Astrocyte of the spinal cord (primary cell): ENCODE measurements at regions not wholly inside any gene's neighbourhood (a gene's known extent, or its start where the extent isn't known, plus 50 kb on each side); places are given as distances from the start of the nearest gene placed in this dataset.
A peak's percentile ranks its signal among the peaks of the same experiment; 100 is the strongest.
"Not testable (repeated sequence)": the region's sequence is repeated elsewhere in the genome, so short reads cannot be mapped to it uniquely, and the experiment has no call there.

ENCODE experiments used
- DNase-seq: peaks from one replicate; pipeline ENCODE4 v3.0.0; 2011; ENCODE audit warnings: low read depth, low spot score
- H3K4me3 ChIP-seq: 2 replicates; pipeline ENCODE4 v1.5.1; 2011; ENCODE audit warnings: low read depth, mild to moderate bottlenecking, low read length, moderate library complexity
- in situ Hi-C: cut with HindIII; loops from 2 replicates; pipeline ENCODE4 v1.10.0; 2017; ENCODE audit warnings: low sequenced_read_pairs
- TF ChIP-seq, protein P1 (sequence below): IDR thresholded peaks from 2 replicates; pipeline ENCODE4 v1.5.1; 2012; ENCODE audit warnings: low read depth, mild to moderate bottlenecking, low read length, inconsistent platforms

DNA sequence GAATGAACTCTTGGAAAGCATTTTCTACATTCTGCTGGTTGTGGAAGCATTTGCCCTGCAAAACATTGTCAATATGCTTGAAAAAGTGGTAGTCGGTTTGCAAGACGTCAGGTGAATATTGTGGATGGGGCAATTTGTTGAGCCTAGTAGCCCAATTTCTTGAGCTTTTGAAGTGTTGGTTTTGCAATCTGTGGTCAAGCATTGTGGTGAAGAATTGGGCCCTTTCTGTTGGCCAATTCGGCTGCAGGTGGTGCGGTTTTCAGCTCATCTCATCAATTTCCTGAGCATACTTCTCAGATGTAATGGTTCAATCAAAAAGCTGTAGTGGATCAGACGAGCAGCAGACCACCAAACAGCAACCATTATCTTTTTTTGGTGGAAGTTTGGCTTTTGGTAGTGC is 426.8 kb upstream of the CDH9 start:
- no peak for DNase-seq
- in situ Hi-C loops: no loop called here
- TF ChIP-seq, protein P1, sequence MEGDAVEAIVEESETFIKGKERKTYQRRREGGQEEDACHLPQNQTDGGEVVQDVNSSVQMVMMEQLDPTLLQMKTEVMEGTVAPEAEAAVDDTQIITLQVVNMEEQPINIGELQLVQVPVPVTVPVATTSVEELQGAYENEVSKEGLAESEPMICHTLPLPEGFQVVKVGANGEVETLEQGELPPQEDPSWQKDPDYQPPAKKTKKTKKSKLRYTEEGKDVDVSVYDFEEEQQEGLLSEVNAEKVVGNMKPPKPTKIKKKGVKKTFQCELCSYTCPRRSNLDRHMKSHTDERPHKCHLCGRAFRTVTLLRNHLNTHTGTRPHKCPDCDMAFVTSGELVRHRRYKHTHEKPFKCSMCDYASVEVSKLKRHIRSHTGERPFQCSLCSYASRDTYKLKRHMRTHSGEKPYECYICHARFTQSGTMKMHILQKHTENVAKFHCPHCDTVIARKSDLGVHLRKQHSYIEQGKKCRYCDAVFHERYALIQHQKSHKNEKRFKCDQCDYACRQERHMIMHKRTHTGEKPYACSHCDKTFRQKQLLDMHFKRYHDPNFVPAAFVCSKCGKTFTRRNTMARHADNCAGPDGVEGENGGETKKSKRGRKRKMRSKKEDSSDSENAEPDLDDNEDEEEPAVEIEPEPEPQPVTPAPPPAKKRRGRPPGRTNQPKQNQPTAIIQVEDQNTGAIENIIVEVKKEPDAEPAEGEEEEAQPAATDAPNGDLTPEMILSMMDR: no peak
- H3K4me3 ChIP-seq: no peak overlapping the region

DNA sequence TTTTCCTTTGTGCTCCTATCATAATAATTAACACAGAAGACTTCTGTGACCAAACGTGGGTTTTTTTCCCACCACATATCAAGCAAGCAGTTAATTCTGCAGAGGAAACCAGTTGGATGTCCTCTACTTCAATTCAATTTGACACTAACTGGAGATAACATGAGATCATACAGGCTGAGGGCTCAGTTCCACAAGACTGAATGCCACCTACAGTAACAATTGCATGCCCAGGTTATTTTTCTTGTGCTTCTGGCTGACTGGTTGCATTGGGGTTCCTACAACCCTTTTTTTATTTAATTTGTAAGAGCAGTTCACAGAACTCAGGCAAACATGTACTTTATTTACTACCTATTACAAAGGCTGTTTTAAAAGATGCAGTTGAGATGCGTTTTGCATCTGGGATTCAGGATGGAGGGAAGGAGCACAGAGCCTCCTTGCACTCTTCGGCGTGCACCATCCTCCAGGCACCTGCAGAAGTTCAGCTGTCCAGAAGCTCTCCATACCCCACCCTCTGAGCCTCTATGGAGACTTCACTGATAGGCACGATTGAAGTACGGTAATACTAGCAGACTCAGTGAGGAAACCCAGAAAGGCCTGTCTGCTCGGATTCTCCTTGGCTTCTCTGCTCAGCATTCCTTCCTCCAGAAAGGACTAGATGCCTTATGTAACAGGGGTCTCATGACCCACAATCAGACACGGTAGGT is 425.2 kb upstream of the CDH9 start:
- no peak for DNase-seq
- TF ChIP-seq, protein P1: no peak
- in situ Hi-C loops: no loop called here
- H3K4me3 ChIP-seq: no peak overlapping the region

DNA sequence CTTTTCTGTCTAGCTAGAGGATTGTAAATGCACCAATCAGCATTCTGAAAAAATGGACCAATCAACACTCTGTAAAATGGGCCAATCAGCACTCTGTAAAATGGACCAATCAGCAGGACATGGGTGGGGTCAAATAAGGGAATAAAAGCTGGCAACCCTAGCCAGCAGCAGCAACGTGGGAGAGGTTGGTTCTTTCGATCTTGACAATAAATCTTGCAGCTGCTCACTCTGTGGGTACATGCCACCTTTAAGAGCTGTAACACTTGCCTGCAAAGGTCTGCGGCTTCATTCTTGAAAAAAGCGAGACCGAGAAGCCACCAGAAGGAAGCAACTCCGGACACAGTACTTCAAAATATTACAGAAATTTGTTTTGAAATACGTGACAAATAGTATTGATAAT is 424.6 kb upstream of the CDH9 start:
- in situ Hi-C loops: no loop called here
- TF ChIP-seq, protein P1: no peak
- DNase-seq: no peak
- no peak overlapping the region for H3K4me3 ChIP-seq

DNA sequence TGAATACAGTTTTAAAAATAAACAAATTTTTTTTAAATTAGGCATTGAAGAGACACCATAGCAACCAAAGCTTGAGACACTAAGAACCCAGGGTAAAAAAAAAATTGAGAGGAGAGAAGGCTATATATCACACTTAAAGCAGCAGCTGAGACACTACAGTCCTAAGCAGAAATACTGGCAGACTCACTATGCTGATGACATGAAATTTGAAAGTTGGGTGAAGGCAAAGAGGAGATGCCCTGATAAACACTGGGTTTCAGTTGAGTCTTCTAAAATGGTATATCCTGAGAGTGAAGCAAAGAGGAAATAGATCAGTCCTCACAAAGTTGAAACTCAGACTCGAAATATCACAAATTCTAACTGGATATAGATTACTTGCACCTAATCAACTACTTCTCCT is 419.9 kb upstream of the CDH9 start:
- no peak overlapping the region for H3K4me3 ChIP-seq
- in situ Hi-C loops: no loop called here
- DNase-seq: no peak
- TF ChIP-seq, protein P1: no peak

DNA sequence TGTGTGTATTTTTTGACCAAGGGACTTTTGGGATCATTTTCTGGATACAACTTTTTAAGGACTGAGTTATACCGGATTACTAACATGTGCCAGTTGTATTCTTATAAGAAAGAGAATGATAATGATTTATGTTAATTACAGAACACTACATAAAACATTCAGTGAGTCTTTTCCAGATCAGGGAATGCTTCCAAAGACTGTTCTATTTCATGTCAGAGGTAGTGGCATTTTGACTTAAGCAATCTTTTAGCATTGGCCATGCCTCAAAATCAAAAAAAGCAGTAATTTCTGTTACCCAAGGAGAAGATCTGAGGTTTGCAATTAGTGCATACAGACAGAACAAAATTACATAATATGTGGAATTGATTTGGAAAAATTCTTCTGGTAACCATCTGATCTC is 413.0 kb upstream of the CDH9 start:
- no peak overlapping the region for H3K4me3 ChIP-seq
- TF ChIP-seq, protein P1: no peak
- in situ Hi-C loops: no loop called here
- no peak for DNase-seq

DNA sequence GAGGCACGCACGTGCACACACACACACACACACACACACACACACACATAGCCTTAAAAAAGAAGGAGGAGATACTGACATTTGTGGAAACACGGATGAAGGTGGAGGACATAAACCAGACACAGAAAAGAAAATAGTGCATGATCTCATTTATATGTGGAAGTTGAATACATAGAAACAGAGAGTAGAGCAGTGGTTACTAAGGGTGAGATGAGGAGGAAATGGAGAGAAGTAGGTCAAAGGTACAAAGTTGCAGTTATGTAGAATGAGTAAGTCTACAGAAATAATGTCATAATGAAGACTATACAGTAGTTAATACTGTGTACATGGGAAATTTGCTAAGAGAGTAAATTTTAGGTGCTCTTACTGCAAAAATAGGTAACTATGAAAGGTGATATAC is 412.2 kb upstream of the CDH9 start:
- DNase-seq: peak; percentile 10
- TF ChIP-seq, protein P1: no peak
- in situ Hi-C loops: no loop called here
- no peak overlapping the region for H3K4me3 ChIP-seq

DNA sequence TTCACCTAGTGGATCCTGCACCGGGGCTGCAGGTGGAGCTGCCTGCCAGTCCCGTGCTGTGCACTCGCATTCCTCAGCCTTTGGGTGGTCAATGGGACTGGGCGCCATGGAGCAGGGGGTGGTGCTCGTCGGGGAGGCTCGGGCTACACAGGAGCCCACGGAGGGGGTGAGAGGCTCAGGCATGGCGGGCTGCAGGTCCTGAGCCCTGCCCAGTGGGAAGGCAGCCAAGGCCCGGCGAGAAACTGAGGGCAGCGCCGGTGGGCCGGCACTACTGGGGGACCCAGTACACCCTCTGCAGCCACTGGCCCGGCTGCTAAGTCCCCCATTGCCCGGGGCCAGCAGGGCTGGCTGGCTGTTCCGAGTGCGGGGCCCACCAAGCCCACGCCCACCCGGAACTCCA is 401.0 kb upstream of the CDH9 start:
- DNase-seq, H3K4me3 ChIP-seq, in situ Hi-C loops: not testable (repeated sequence)
